ENCODE measurements at regions not wholly inside any gene's neighbourhood (a gene's known extent, or its start where the extent isn't known, plus 50 kb on each side); places are given as distances from the start of the nearest gene placed in this dataset.

- no peak for DNase-seq (ENCODE audit: low read depth in 4 of 4, low spot score in 1 of 4)
These were observed 222.5 kb downstream of the MRPL39 start for GRCh38 chr21:25384782-25385181.

- DNase-seq (ENCODE audit: low read depth in 4 of 4, low spot score in 1 of 4), result no peak
These were observed 223.7 kb downstream of the MRPL39 start for GRCh38 chr21:25383545-25383944.

GRCh38 chr21:25381936-25382452, 225.3 kb downstream of the MRPL39 start:
- no peak for DNase-seq (ENCODE audit: low read depth in 4 of 4, low spot score in 1 of 4)

- DNase-seq (ENCODE audit: low read depth in 4 of 4, low spot score in 1 of 4), result no peak
These were observed 231.6 kb downstream of the MRPL39 start for GRCh38 chr21:25375675-25376074.

GRCh38 chr21:25373126-25374082, 233.9 kb downstream of the MRPL39 start:
- no peak for DNase-seq (ENCODE audit: low read depth in 4 of 4, low spot score in 1 of 4)

GRCh38 chr21:25371841-25372425, 235.3 kb downstream of the MRPL39 start:
- no peak for DNase-seq (ENCODE audit: low read depth in 4 of 4, low spot score in 1 of 4)

GRCh38 chr21:25370311-25370744, 237.0 kb downstream of the MRPL39 start:
- DNase-seq (ENCODE audit: low read depth in 4 of 4, low spot score in 1 of 4), result peak in 1 of 4 experiments; percentile 12

- no peak for DNase-seq (ENCODE audit: low read depth in 4 of 4, low spot score in 1 of 4)
These were observed 237.6 kb downstream of the MRPL39 start for GRCh38 chr21:25369524-25370300.

GRCh38 chr21:25368531-25368930, 238.8 kb downstream of the MRPL39 start:
- no peak for DNase-seq (ENCODE audit: low read depth in 4 of 4, low spot score in 1 of 4)

GRCh38 chr21:25366116-25366515, 241.2 kb downstream of the MRPL39 start:
- DNase-seq (ENCODE audit: low read depth in 4 of 4, low spot score in 1 of 4), result no peak

- DNase-seq (ENCODE audit: low read depth in 4 of 4, low spot score in 1 of 4), result no peak
These were observed 244.7 kb downstream of the MRPL39 start for GRCh38 chr21:25362375-25363267.

- no peak for DNase-seq (ENCODE audit: low read depth in 4 of 4, low spot score in 1 of 4)
These were observed 245.5 kb downstream of the MRPL39 start for GRCh38 chr21:25361765-25362164.

- DNase-seq (ENCODE audit: low read depth in 4 of 4, low spot score in 1 of 4), result no peak
These were observed 246.2 kb downstream of the MRPL39 start for GRCh38 chr21:25361097-25361496.

GRCh38 chr21:25360593-25360992, 246.7 kb downstream of the MRPL39 start:
- DNase-seq (ENCODE audit: low read depth in 4 of 4, low spot score in 1 of 4), result no peak

- DNase-seq (ENCODE audit: low read depth in 4 of 4, low spot score in 1 of 4), result no peak
These were observed 247.6 kb downstream of the MRPL39 start for GRCh38 chr21:25359724-25360123.

- DNase-seq (ENCODE audit: low read depth in 4 of 4, low spot score in 1 of 4), result peak in 2 of 4 experiments; percentile 4 to 32
These were observed 257.2 kb downstream of the MRPL39 start for GRCh38 chr21:25350056-25350455.

- DNase-seq (ENCODE audit: low read depth in 4 of 4, low spot score in 1 of 4), result no peak
These were observed 263.3 kb downstream of the MRPL39 start for GRCh38 chr21:25343774-25344545.

GRCh38 chr21:25342816-25343215, 264.5 kb downstream of the MRPL39 start:
- DNase-seq (ENCODE audit: low read depth in 4 of 4, low spot score in 1 of 4), result no peak

- no peak for DNase-seq (ENCODE audit: low read depth in 4 of 4, low spot score in 1 of 4)
These were observed 265.3 kb downstream of the MRPL39 start for GRCh38 chr21:25341981-25342380.

- DNase-seq (ENCODE audit: low read depth in 4 of 4, low spot score in 1 of 4), result no peak
These were observed 268.9 kb downstream of the MRPL39 start for GRCh38 chr21:25338415-25338814.
